ENCODE measurements at regions not wholly inside any gene's neighbourhood (a gene's known extent, or its start where the extent isn't known, plus 50 kb on each side); places are given as distances from the start of the nearest gene placed in this dataset.

- TF ChIP-seq CTCF (IDR thresholded peaks at IDR 0.05) (no peak), POLR2A (IDR thresholded peaks at IDR 0.05) (no peak)
These were observed 318.4 kb upstream of the MOCS1 start for GRCh38 chr6:40252531-40253258.
